ENCODE measurements at regions not wholly inside any gene's neighbourhood (a gene's known extent, or its start where the extent isn't known, plus 50 kb on each side); places are given as distances from the start of the nearest gene placed in this dataset.
"Not testable (repeated sequence)": the region's sequence is repeated elsewhere in the genome, so short reads cannot be mapped to it uniquely, and the experiment has no call there.

GRCh38 chr15:24733659-24734058, 58.1 kb downstream of the NPAP1 start:
- ATAC-seq: no peak

GRCh38 chr15:24734396-24734795, 58.8 kb downstream of the NPAP1 start:
- ATAC-seq: no peak

- no peak for ATAC-seq
These were observed 69.7 kb downstream of the NPAP1 start for GRCh38 chr15:24745290-24745689.

DNA sequence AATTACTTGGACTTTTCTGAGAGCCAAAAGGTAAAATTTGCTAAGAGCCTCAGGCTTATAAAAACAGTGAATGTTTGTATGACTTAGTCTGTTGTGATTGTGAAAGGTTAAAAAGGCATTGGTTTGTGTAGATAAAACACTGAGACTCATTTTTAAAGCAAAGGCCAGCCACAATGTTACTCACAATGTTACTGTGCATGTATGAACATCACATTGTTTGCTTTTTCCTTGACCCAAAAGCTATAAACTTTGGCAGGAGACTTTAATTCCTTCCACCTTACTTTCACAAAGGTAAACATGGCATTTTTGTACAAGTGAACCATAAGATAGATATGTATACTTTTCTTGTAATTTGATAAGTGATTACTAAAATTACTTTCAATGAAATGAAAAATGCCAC, 70.5 kb downstream of the NPAP1 start:
- ATAC-seq: no peak

DNA sequence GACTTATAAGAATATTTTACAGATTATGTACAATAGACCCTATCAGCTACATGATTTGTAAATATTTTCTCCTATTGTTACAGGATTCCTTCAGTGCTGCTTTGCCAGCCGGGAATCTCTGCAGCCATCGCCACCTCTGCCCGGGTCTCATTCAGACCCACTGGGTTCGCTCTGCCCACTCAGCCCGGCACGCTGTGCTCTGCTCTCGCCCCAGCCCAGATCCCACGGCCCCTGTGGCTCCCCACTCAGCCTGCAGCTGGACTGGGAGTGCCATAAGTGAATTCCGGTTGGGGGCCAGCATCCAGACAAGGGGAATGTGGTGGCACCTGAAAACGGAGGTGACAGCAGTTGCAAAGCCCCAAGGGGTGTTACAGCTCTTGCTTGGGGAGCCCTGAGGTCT, 71.8 kb downstream of the NPAP1 start:
- no peak for ATAC-seq

GRCh38 chr15:24748812-24749439, 73.4 kb downstream of the NPAP1 start:
- no peak for ATAC-seq

- ATAC-seq: no peak
These were observed 76.8 kb downstream of the NPAP1 start for GRCh38 chr15:24752354-24752753.

DNA sequence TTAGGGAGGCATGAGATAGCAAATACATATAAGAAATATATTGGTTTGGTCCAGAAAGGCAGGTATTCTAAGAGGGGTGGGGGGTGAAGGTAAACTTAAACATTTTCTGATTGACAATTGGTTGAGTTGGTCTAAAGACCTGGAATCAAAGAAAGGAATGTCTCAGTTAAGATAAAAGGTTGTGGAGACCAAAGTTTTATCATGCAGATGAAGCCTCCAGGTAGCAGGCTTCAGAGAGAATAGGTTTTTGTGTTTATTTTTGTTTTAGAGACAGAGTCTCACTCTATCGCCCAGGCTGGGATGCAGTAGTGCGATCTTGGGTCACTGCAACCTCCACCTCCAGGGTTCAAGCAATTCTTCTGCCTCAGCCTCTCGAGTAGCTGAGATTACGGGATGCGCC, 80.5 kb downstream of the NPAP1 start:
- ATAC-seq: no peak

DNA sequence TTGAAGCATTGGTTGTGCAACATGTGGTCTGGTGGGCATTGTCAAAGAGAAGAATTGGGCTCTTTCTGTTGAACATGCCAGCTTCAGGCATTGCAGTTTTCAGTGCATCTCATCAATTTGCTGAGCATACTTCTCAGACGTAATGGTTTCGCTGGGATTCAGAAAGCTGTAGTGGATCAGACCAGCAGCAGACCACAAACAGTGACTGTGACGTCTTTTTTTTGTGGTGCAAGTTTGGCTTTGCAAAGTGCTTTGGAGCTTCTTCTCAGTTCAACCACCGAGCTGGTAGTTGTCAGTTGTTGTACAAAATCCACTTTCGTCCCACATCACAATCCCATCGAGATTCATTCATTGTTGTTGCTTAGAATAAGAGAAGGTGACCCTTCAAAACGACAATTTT, 84.5 kb downstream of the NPAP1 start:
- no peak for ATAC-seq

- no peak for ATAC-seq
These were observed 86.2 kb downstream of the NPAP1 start for GRCh38 chr15:24761704-24762302.

- no peak for ATAC-seq
These were observed 88.3 kb downstream of the NPAP1 start for GRCh38 chr15:24763891-24764290.

- ATAC-seq: no peak
These were observed 89.0 kb downstream of the NPAP1 start for GRCh38 chr15:24764375-24765171.

- no peak for ATAC-seq
These were observed 91.0 kb downstream of the NPAP1 start for GRCh38 chr15:24766511-24767133.

- no peak for ATAC-seq
These were observed 96.7 kb downstream of the NPAP1 start for GRCh38 chr15:24772266-24772665.

DNA sequence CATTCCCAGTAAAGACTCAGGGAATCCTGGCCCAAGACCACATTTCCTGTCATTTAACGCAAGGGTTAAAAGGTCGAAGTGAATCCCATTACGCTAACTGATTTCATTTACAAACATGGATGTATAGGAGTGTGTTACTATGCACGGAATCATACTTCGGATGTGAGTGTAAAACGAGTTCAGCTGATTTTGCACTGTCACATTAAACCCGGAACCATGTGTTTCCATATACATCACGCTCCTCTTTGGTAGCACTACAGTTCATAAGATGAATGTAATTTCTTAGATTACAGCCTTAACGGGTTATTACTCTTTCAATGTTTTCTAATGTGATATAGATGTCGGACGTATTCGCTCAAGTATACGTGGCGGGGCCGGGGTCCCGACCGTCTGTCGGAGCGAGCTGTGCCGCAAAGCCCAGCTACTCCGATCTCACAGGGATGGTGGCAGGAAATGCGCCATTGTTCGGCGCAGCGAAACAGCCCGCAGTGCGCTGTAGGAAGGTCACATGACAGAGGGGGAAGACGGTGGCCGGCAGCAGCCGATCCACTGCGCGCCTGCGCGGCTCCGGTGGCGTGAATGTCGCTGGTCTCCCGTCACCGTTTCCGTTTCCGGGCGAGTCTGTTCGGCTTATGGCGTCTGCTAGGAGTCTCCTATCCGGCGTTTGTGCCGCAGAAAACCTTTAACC, 97.3 kb downstream of the NPAP1 start:
- ATAC-seq: peak; percentile 75 to 79

DNA sequence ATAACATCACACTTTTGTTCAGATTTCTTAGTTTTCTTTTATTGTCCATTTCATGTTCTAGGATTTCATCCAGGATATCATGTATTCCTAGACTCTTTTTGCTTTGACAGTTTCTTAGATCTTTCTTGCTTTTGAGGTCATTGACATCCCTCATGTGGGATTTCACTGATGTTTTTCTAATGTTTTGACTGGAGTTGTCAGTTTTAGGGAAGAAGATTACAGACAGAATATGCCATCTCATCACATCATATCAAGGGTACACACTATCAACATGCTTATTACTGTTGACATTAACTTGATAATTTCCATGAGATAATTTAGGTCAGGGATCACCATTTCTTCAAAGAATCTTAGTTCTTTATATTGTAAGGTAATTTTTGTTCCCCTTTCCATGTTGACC, 101.7 kb downstream of the NPAP1 start:
- no peak for ATAC-seq

GRCh38 chr15:24784506-24784905, 108.9 kb downstream of the NPAP1 start:
- no peak for ATAC-seq

DNA sequence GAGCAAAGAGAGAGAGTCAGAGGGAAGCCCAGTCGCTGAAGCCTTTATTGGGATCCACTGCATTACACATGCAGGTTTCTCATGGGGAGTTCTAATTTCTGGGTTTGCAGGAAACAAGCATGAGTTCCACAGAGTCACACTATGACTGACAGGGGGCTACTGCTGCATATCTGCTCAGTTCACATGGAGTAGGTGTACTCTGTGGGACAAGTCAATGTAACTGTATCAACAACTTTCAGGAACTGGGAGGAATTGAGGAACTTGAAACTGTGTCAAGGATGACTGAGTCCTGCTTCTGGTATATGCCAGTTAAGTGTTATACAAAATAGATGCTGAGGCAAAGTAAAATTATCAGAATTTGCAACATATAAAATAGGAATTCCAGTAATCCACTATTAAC, 110.8 kb downstream of the NPAP1 start:
- no peak for ATAC-seq

DNA sequence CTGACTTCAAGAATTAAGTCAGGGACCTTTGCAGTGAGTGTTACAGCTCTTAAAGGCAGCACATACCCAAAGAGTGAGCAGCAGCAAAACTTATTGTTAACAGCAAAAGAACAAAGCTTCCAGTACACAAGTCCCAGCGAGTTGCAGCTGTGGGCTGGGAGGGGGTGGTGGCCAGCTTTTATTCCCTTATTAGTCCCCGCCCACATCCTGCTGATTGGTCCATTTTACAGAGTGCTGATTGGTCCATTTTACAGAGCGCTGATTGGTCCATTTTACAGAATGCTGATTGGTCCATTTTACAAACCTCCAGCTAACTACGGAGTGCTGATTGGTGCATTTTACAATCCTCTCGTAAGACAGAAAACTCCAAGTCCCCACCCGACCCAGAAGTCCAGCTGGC, 127.0 kb downstream of the NPAP1 start:
- not testable (repeated sequence) for ATAC-seq

- ATAC-seq: no peak
These were observed 135.1 kb upstream of the SNRPN start for GRCh38 chr15:24819680-24820079.

GRCh38 chr15:24823473-24823872, 131.3 kb upstream of the SNRPN start:
- no peak for ATAC-seq

DNA sequence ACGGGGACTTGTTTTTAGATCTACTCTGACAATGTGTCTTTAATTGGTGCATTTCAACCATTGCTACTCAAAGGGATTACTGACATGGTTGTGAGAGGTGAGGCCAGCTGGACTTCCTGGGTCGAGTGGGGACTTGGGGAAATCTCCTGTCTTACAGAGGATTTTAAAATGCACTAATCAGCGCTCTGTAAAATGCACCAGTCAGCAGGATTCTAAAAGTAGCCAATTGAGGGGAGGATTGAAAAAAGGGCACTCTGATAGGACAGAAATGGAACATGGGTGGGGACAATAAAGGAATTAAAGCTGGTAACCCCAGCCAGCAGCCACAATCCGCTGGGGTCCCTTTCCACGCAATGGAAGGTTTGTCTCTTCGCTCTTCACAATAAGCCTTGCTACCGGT, 122.5 kb upstream of the SNRPN start:
- ATAC-seq: no peak

DNA sequence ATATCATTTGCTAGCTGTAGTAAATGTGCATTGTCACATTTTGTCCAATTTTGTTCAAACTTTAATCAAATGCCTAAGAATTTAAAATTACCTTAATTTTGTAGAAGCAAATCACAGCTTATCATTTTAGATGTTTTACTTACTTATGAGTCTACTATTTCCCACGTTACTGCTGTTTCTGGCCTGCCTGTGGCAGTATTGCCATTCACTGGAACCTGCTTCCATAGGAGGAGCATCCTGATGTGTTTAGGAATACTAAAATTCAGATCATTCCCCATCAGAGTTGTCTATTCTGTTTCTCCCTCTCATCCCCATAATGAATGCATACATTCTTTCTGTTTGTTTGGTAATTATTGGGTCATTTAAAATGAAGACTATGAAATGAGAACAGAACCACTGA, 119.5 kb upstream of the SNRPN start:
- ATAC-seq: no peak

Data from activated CD4-positive, CD25-positive, alpha-beta regulatory T cell treated with anti-CD3 and anti-CD28 coated beads, Interleukin-2, amount 50 U/mL, for 24 hours (primary cell).